ENCODE measurements at regions not wholly inside any gene's neighbourhood (a gene's known extent, or its start where the extent isn't known, plus 50 kb on each side); places are given as distances from the start of the nearest gene placed in this dataset.

DNA sequence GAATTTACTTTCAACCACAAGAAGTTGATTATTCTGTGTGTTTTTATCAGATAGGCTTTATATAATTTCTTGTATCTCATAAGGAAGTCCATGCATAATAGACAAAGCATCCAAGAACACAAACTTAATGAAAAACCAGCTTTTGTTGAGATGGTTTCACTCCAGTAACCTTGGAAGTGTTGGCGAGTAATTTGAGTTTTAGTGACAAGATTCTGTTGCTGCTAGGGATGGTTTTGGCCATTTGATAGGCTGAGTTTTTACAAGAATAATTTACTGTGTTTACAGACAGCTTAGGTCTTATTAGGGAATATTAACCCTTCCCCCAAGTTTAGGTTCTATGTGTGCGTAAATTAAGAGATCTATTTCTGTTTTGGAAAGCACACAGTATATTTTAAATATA, 513.6 kb downstream of the USP25 start:
- DNase-seq, result no peak

DNA sequence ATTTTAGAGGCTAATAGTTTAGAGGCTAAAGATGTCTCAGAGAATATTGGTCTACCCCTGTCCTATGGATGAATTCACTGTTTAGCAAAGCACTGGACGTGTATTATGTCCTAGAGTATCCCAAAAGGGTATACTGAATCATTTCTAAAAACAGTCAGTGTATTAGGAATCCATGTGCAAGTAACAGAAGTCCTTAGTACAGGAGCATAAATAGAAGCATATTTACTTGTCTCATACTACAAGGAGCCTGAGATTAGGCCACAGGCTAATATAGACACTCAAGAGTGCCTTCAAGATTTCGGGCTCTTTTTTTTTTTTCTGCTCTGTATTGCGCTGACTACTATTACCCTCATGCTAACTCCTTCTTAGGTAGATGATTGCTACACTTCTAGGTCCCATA, 518.9 kb downstream of the USP25 start:
- DNase-seq, result no peak

DNA sequence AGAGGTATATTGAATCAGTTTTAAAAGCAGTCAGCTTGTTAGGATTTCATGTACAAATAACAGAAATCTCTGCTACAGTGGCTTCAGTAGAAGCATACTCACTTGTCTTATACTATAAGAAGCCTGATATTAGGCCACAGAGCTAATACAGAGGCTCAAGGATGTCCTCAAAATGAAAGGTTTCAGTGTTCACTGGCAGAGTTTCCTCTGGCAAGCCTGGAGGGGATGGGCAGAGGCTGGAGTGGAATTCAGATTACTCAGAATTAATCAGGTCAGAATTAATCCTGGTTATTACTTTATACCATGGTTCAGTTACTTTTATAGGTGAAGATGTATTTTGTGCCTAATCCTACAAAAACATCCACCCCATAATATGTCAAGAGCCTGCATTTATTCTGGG, 520.5 kb downstream of the USP25 start:
- DNase-seq, result no peak

DNA sequence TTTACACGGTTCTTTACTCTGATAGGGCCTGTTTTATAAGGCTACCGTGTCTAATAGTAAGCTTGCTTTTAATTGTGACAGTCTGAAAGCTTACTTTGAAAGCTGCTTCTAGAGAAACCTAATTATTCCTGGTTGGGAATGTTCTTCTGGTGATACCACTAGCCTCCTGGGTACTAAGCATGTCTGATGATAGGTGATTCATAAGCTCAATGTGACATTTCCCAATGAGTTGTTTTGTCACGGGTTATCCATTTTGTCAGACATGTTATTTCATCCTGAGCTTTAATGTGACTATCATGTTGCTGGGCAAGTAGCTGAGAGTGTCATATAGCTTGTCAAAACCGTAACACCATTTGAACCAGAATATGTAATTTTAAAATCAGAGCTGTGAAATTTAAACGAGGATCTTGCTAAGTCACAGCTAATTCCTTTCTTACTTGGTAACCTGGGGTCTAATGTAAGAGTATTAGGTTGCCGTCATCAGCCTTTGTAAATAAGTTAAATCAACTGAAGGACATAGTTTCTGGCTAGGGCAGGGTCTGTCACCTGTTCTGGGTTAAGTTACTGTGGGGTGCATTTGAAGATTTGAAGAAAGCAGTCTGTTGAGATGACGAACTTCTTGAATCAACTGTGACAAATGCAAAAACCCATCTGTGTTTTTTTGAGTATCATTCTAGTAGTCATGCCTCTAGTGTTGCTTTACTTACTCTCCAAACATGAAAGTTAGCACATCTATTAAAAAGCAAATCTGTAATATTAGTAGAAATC, 529.2 kb downstream of the USP25 start:
- DNase-seq, result no peak

DNA sequence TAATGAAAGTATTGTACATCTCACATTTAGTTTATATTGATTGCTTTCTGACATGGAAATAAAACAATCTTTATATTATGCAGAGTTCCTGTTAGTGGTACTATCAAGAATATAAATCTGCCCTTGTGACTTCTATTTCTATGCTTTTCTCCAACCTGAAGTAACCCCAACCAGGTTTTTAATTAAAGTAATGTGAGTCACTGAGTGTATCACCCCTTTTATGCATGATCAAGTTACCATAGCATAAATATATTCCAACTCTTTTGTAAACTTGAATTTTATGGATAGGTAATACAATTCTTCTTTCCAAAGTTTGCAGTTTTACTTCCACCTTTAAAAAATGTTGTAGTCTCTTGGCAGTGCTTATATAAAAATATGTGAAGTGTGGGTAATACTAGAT, 532.3 kb downstream of the USP25 start:
- DNase-seq, result no peak

DNA sequence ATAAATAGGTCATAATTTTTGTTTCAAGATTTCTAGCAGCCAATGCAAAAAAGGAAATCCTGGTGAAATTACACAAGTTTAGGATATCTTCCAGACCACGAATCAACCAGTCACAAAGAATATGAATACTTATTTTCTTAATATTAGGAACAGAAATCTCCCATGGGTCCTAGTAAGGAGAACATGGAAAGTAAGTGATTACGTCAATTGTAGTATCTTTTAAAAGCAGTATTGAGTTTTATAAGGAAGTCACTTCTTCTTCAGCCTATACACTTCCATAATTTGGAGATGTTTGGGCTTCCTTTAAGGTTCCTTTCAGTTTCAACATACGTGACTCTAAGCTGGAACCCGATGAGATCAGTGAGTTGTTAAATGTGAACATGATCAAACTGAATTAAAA, 534.5 kb downstream of the USP25 start:
- no peak for DNase-seq

DNA sequence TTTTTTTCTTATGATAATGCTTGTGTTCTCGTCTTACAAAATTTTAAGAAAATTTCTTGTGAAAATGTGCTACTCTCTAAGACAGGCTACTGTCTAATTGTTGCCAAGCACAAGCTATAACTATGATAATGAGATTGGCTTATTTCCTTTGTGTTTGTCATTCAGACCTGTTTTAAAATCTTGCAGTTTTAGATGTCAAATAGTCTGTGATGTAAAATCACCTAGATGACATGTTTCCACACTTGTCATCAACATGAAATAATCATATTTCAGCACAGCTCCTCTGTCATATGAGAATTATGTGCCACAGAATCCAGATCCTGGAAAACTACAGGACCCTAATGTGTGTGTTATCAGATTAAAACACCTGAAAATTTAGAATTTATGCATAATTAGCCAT, 539.7 kb downstream of the USP25 start:
- no peak for DNase-seq

DNA sequence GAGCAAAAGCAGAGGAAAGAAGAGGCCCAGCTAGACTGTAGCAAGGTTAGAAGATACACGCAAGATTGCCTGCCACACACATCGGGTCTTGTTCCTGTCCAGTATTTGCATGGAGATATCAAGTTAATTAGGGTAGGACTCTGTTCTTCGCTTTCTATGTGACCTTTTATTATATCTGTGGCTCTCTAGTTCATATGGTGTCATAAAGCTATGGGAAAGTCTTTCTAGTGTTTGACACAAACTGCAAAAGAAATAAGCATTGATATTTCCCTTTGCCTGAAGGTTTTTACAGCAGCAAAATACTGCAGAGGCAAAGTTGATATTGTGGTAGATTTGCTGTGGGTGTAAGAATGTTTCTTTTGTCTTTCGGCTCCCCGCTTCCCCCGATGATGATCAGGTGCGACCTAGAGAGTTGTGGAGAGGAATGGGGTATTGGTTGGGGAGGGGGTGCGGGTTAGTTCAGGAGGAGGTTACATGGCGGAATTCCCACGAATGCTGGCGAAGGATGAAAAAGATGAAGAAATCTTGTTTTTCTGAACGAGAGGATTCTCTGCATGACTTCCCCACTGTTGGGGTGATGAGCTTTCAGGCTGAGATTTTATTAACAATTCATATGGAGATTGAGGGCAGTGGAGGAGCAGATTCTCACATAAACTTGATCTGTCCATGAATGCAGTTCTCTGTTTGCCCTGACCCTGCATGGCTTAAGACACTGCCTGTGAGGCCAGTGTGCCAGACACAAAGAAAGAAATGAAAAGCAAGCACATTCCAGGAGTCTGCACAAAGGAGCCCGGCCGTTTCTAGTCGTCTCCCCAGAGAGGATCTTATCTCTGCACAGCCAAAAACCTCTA, 550.2 kb downstream of the USP25 start:
- no peak for DNase-seq

DNA sequence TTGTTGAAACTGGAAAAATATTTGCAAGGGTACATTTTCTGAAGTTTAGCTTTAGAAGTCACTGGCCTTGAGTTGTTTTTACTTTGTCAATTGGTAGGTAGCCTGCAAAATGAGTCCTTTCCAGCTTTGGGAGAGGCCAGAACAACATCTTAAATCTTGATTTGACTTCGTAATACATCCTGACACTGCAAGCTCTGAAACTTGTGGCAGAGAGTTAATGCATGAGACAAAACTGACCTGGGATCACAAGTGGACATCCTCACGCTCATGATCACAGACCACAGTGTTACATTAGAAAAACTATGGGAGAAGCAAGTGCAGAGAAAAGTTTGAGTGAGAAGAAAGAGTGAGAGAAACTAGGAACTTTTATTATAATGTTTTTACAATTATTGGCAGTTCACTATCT, 550.9 kb downstream of the USP25 start:
- no peak for DNase-seq

DNA sequence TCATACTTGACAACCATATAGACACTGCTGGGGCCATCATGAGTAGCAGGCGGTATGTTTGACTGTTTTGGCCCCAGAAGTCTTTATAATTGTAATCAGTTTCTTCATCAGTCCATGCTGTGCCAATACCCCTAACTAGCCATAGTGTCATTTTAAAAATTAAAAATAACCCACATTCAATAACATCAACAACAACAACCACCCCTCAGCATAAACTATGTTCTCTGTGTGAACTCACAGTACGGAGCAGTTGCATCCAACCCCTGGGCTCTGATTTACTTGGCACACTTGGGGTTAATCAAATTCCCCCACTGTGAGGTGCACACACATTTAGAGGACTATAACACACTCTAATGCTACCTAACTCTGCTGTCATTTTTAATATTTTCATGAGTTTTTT, 553.7 kb downstream of the USP25 start:
- no peak for DNase-seq

DNA sequence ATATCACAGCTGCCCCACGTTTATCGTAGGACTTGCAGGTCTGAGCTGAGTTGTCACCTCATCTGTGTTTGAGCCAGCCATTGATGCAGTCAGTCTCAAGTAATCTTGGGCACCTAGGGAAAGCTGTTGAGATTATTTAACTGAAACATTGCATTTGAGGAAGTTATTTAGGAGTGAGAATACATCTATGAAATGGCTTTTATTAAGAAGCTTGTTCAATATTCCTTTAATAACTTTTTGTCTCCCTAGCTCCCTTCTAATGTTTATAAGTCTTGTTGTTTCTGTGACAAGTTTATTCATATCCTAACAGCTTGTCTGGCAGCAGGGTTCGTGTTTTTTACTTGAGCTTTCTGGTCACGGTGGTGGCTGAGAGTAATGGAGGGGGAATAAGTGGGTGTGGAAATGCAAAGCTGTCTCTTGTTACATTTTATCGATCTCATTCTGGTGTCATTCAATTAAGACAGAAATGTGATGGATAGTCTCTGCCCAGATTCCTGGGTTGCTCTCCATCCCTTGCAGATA, 555.9 kb downstream of the USP25 start:
- DNase-seq, result peak; percentile 42

DNA sequence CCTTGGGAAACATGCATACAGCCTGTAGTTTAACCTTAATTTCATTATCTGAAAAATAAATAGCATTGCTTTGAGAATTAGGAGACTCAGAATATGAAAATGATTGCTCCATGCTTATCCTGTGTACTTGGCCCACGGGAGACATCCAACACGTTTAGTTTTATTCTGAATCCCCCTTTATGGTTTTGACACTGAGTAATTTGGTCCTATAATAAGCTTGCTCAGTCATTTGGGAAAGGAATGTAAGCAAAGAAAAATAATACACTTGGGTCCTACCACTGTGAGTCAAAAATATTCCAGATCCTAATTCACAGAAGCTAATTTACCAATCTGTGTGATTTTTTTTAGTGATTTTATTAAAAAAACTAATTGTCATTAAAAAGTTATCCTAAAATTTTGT, 557.3 kb downstream of the USP25 start:
- no peak for DNase-seq

DNA sequence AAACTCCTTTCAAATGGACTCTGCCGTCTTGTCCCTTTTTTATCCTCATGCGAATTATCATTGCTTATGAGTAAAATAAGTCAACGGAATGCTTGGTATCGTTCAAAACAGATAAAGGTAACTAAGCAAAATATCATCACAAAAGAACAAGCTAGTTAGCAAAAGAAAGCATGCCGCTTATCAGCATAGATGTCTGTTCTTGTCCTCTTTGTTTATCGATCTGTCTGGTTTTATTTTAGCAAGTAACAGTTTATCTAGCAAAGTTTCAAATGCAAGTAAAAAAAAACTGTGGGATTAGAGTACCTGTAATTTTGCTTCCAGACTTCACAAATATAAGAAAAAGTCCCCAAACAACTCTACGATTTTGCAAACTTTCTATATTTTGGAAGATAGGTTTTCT, 561.5 kb downstream of the USP25 start:
- no peak for DNase-seq

DNA sequence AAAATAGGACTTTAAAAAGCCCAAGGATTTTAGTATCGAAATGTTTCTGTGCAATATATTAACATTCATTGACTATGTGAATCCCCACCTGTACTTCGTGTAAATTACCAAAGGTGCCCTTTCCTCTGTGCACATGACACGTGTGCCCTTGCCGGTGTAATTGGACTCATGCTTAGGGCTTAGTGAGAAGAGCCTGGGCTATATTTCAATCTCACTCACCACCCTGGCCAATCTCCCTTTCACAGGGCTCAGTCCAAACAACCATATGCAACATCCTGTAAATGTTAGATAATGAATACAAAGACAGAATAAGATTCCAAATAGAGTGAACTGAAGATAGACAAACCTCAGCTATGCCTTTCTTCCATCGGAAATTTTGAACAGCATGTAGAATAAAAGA, 564.3 kb downstream of the USP25 start:
- DNase-seq, result no peak

DNA sequence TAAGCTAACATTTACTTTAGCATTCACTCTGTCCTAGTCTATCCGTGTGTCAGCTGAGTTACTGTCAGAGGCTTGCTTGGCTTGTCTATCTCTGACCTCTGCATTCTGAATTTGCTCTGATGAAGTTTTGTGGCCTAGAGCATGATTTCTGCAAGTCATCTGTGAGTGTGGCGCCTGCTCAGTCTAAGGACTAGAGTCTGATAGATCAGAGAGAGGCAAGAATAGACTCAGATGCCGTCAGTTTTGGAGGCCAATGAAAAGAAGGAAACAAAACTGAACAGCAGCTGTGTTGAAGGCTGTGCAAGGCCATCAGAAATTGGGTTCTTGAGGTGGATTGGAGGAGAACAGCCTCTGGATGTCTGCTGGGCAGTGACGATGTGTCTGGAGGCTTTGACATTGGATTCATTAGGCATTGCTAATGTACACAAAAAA, 573.1 kb downstream of the USP25 start:
- no peak for DNase-seq

DNA sequence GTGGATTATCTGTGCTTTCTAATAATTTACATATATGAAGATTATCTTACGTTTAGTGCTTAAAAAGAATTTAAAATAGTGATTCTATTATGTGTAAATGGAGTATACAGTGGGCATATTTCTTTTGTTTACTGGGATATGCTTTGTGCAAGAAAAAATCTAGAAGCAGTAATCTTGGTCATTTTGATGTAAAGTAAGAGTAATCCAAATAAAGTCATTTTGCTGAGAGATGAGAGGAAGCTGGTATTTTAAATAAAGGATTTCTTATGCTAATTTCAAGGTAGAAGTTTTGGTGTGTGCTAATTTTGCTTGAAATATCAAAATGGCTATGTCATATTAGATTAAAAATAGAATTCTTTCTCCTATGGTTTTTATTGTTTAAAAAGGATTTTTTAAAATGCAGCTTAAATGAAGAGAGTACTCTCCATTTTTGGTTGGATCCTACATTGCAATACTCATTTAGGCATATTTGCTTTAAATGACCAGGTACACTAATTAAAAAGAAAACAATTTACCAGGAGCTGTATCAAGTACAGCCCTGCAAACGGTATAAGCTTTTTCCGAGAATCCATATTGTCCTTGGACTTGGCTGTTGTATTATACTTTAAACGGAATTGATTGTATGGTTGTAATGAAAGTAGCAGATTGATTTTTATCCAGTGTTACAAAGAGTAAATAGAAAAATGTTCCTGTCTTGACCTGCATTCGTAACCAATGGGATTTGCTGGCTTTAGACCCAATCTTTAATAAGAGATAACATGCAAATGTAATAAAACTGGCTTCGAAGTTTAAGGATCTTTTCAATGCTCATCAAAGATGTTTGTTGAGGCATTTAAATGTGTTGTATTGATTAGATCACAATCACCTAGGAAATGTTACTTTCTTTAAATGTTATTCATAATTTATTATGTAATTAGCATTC, 574.7 kb downstream of the USP25 start:
- DNase-seq, result no peak

DNA sequence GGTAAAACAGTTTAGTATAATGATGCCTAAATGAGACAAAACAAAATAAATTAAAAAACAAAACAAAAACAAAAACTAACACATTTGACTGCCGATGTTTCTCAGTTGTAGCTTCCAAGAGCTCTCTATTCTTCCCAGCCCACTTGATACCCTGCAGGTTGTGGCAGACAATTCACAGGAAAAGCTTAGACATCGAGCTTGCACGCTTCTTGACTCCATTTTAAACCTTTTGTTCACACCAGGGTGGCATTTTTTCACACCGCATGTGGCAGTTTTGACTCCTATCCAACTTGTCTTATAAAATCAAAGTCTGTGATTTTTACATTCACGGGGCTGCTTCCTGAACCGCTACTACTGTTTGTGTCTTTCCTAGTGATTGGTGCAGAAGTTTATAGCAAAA, 575.9 kb downstream of the USP25 start:
- peak; percentile 82 for DNase-seq

DNA sequence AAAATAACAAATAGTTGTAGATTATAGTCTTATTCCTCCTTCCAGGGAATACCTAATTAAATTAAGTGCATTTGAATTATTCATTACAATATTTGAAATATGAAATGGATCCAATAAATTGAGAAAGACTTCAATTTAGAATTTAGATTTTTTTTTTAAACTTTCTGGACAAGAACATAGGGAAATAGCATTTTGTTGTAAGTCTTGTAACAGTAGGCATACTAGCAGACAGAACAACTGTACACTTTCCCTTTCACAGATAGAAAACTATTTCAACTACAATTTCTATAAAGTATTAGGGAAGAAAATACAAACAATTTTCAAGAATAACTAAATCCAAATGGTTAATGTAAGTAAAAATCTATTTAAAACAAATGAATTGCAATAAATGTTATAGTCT, 577.5 kb downstream of the USP25 start:
- DNase-seq, result no peak

DNA sequence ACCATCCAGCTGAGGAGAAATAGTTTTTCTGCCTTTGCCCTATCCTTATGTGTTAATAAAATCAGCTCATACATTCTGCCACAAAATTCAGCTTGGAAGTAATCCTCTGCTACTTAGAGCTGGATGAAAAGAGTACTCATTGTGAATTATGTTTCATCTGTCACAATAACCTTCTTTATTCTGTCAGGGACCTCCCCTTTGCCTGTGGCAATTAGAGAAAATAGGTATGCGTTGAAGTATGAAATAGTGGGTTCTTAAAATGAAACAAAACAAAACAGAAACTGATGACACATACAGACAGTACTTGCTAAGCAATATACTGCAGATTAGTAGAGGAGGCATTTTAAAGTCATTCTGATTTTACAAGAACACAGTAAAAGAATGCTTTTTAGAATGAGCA, 578.5 kb downstream of the USP25 start:
- DNase-seq, result peak; percentile 7

DNA sequence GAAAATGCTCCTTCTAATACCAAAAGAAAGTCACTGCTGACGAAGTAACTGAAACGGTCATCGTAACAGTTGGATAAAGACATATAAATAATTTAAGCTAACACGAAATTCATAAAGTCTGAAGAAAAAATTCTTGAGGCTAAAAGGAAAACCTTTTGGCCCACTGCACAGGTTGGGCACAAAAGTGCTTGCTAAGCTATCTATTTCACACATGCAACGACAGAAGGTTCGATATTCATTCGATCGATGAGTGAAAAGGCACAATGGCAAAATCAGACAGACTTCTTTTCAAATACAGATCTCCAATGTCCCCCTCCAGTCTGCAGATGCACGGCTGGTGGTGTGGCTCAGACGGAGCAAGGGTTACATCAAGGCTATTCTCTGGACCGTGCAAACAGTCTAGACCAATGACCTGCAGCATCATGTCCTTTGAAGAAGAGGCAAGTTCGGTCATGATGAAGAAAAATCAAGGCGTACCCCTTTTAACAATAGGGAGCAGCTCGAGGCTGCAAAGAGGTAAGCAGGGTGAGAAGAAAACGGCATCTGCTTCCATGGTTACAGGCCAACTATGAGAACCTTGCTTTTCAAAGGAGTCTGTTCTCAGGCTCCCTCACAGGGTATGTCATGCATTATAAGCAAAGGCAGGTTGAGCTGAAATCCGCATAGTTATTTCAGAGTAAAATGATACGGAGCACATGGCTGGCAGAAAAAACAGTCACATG, 579.6 kb downstream of the USP25 start:
- no peak for DNase-seq

DNA sequence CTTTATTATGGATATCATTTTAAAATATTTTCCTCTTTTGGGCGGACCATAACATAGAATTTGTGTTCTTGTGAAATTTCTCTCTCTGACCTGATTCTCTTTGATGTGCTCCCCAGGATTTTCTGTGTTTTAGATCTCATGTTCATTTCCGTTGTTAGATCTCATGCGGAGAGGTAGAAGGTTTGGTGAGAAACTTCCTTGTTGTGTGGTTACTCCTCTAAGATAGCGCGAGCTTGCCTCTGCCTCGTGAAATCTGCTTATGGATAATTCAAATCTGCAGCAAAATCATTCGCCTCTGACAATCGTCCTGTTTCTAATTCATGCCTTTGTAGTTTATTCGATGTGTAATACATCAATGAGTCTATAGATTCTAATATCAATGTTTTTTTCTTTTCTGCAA, 580.4 kb downstream of the USP25 start:
- DNase-seq, result no peak

DNA sequence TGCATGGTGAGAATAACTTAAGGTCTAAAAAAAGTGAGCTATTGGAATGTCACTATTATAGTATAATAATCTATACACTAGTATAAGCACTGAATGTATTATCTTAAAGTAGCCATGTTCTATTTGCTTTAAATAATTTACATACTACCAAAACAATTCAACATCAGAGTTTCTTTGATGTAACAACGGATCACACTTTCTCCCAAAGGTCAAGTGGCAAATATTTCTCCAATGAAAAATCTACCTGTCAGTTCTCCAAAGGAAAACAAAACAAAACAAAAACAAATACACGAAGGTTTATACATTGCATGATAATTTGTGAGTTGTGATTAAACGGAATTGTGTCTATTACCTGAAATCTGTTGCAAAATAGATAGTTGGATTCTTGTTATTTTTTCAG, 581.4 kb downstream of the USP25 start:
- DNase-seq, result no peak

Data from NCI-H345 (cell line).